MM.1S (cell line): ENCODE measurements at regions not wholly inside any gene's neighbourhood (a gene's known extent, or its start where the extent isn't known, plus 50 kb on each side); places are given as distances from the start of the nearest gene placed in this dataset.

Experiments
- DNase-seq: peaks from one replicate; pipeline ENCODE4 v3.0.0-alpha.2; 2015
- H2AFZ ChIP-seq: fragments of 300-600 bp; sonication (generic); 2 replicates; pipeline ENCODE4 v1.6.0; 2016; ENCODE audit warnings: antibody characterized with exemption, low read length
- H3F3A ChIP-seq: fragments of 300-600 bp; sonication (generic); 2 replicates; pipeline ENCODE4 v1.6.1; 2016; ENCODE audit warnings: mild to moderate bottlenecking, antibody characterized with exemption, low read length, moderate library complexity, mixed read lengths; ENCODE audit not compliant: insufficient read depth
- H3K27ac ChIP-seq: fragments of 300-600 bp; sonication (generic); 2 replicates; pipeline ENCODE4 v1.5.1; 2016; ENCODE audit warnings: mild to moderate bottlenecking, low read length
- H3K27me3 ChIP-seq: fragments of 300-600 bp; sonication (generic); replicated peaks from 2 replicates; pipeline ENCODE4 v1.6.0; 2016; ENCODE audit warnings: low read length; ENCODE audit not compliant: insufficient read depth
- H3K36me3 ChIP-seq: fragments of 300-600 bp; sonication (generic); replicated peaks from 2 replicates; pipeline ENCODE4 v1.6.1; 2016; ENCODE audit warnings: mild to moderate bottlenecking, low read length, mixed read lengths; ENCODE audit not compliant: insufficient read depth
- H3K4me1 ChIP-seq: fragments of 300-600 bp; sonication (generic); 2 replicates; pipeline ENCODE4 v1.6.1; 2016; ENCODE audit warnings: low read length, mixed read lengths
- H3K4me2 ChIP-seq: fragments of 300-600 bp; sonication (generic); 2 replicates; pipeline ENCODE4 v1.6.0; 2016; ENCODE audit warnings: low read depth, low read length
- H3K4me3 ChIP-seq: fragments of 300-600 bp; sonication (generic); 2 replicates; pipeline ENCODE4 v1.5.1; 2016; ENCODE audit warnings: low read length, mixed read lengths
- H3K79me2 ChIP-seq: fragments of 300-600 bp; sonication (generic); 2 replicates; pipeline ENCODE4 v1.6.1; 2016; ENCODE audit warnings: mixed run types, low read length, mixed read lengths
- H3K9ac ChIP-seq: fragments of 300-600 bp; sonication (generic); 2 replicates; pipeline ENCODE4 v1.6.1; 2016; ENCODE audit warnings: low read length, mixed read lengths
- H3K9me2 ChIP-seq: fragments of 300-600 bp; sonication (generic); replicated peaks from 2 replicates; pipeline ENCODE4 v1.6.1; 2016; ENCODE audit warnings: mild to moderate bottlenecking, low read length, mixed read lengths; ENCODE audit not compliant: insufficient read depth
- H3K9me3 ChIP-seq: fragments of 300-600 bp; sonication (generic); replicated peaks from 2 replicates; pipeline ENCODE4 v1.6.1; 2016; ENCODE audit warnings: mild to moderate bottlenecking, low read length, mixed read lengths; ENCODE audit not compliant: insufficient read depth
- H4K20me1 ChIP-seq: fragments of 300-600 bp; sonication (generic); 2 replicates; pipeline ENCODE4 v1.6.1; 2016; ENCODE audit warnings: mild to moderate bottlenecking, low read length, moderate library complexity, mixed read lengths; ENCODE audit not compliant: insufficient read depth
- CTCF ChIP-seq: fragments of 300-600 bp; sonication (generic); IDR thresholded peaks from 2 replicates; pipeline ENCODE4 v1.5.1; 2016; ENCODE audit warnings: antibody characterized with exemption, low read length, mixed read lengths
- EZH2 ChIP-seq: fragments of 300-600 bp; sonication (generic); optimal IDR thresholded peaks from 2 replicates; pipeline ENCODE3; 2017; ENCODE audit warnings: low read depth, mild to moderate bottlenecking, antibody characterized with exemption, low read length, mixed read lengths
- EZH2phosphoT487 ChIP-seq: fragments of 300-600 bp; sonication (generic); IDR thresholded peaks from 2 replicates; pipeline ENCODE4 v1.6.1; 2018; ENCODE audit warnings: antibody characterized with exemption, low read length

- no peaks in the 10 kb centered on the region for H4K20me1 ChIP-seq
- no peaks in the 10 kb centered on the region for H3F3A ChIP-seq
- H3K27me3 ChIP-seq: no peaks in the 10 kb centered on the region
- TF ChIP-seq EZH2 (no peak), EZH2phosphoT487 (no peak), CTCF (no peak)
- H2AFZ ChIP-seq: no peak overlapping the region
- no peaks in the 10 kb centered on the region for H3K79me2 ChIP-seq
- no peak overlapping the region for H3K27ac ChIP-seq
- H3K4me3 ChIP-seq: no peak overlapping the region
- H3K4me1 ChIP-seq: no peaks in the 10 kb centered on the region
- DNase-seq: no peak
- no peak overlapping the region for H3K4me2 ChIP-seq
- H3K9ac ChIP-seq: no peak overlapping the region
- H3K36me3 ChIP-seq: no peaks in the 10 kb centered on the region
- H3K9me2 ChIP-seq: no peaks in the 10 kb centered on the region
- no peaks in the 10 kb centered on the region for H3K9me3 ChIP-seq
Observed at GRCh38 chr6:82015526-82015925, 232.0 kb downstream of the IBTK start.

GRCh38 chr6:82015043-82015442 lies 232.5 kb downstream of the IBTK start:
- Histone ChIP-seq H3K9me3 (no peaks in the 10 kb centered on the region), H3K79me2 (no peaks in the 10 kb centered on the region), H3K4me3 (no peak overlapping the region), H3K4me2 (no peak overlapping the region), H3K27me3 (no peaks in the 10 kb centered on the region), H3K9me2 (no peaks in the 10 kb centered on the region), H3K4me1 (no peaks in the 10 kb centered on the region), H2AFZ (no peak overlapping the region), H3K36me3 (no peaks in the 10 kb centered on the region), H3F3A (no peaks in the 10 kb centered on the region), H3K27ac (no peak overlapping the region), H4K20me1 (no peaks in the 10 kb centered on the region), H3K9ac (no peak overlapping the region)
- no peak for DNase-seq
- TF ChIP-seq EZH2phosphoT487 (no peak), EZH2 (no peak), CTCF (no peak)

- Histone ChIP-seq H4K20me1 (no peaks in the 10 kb centered on the region), H2AFZ (no peak overlapping the region), H3K9ac (no peak overlapping the region), H3K27ac (no peak overlapping the region), H3K36me3 (no peaks in the 10 kb centered on the region), H3K4me3 (no peak overlapping the region), H3K79me2 (no peaks in the 10 kb centered on the region), H3K9me3 (no peaks in the 10 kb centered on the region), H3K4me2 (no peak overlapping the region), H3F3A (no peaks in the 10 kb centered on the region), H3K4me1 (no peaks in the 10 kb centered on the region), H3K27me3 (no peaks in the 10 kb centered on the region), H3K9me2 (no peaks in the 10 kb centered on the region)
- TF ChIP-seq EZH2phosphoT487: no peak
- no peak for TF ChIP-seq CTCF
- TF ChIP-seq EZH2: no peak
- no peak for DNase-seq
Observed at GRCh38 chr6:82013561-82014530, 233.7 kb downstream of the IBTK start.
